A172 (cell line): ENCODE measurements at regions not wholly inside any gene's neighbourhood (a gene's known extent, or its start where the extent isn't known, plus 50 kb on each side); places are given as distances from the start of the nearest gene placed in this dataset.

Experiments
- DNase-seq: peaks from one replicate; pipeline ENCODE4 v3.0.0-alpha.2; 2015; ENCODE audit warnings: low spot score

- DNase-seq, result no peak
These were observed 91.1 kb upstream of the CLMN start for GRCh38 chr14:95410838-95411237.

- DNase-seq, result no peak
These were observed 90.0 kb upstream of the CLMN start for GRCh38 chr14:95409477-95410272.

- no peak for DNase-seq
These were observed 89.2 kb upstream of the CLMN start for GRCh38 chr14:95408731-95409476.

- DNase-seq, result no peak
These were observed 87.6 kb upstream of the CLMN start for GRCh38 chr14:95407354-95407753.

DNA sequence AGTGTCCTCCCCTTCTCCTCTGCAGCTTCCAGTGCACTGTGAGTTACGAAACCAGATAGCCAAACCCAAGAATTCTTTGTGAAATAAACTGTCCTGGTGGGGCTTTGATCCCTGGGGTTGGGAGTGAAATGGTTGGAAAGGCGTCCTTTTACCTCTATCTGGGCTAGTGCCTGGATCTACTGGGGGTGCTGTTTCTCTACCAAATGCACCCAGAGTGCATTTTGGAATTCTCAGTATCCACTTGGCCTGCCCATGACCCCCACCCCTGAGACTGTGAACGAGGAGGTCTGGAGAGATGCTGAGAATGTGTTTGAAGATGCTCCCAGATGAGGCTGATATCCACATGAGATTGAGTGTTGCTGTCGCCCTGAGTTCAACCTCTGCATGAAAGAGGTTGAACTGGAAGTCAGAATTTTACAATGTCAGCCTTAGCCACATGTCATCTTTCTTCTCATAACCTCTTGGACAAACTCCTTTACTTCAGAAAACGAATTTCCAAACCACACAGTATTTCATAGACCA lies 87.1 kb upstream of the CLMN start:
- no peak for DNase-seq

- no peak for DNase-seq
These were observed 84.9 kb upstream of the CLMN start for GRCh38 chr14:95404583-95404982.

DNA sequence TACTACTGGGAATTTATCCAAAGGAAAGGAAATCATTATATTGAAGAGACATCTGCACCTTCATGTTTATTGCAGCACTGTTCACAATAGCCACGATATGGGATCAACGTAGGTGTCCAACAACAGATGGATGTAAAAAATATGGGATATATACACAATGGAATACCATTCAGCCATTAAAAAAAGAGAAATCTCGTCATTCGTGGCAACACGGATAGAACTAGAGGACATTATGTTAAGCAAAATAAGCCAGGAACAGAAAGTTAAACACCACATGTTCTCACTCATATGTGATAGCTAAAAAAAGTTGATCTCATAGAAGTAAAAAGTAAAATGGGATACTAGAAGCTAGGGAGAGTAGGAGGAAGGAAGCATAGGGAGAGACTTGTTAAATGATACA lies 82.9 kb upstream of the CLMN start:
- DNase-seq, result no peak

GRCh38 chr14:95402176-95402575 lies 82.5 kb upstream of the CLMN start:
- DNase-seq, result no peak

DNA sequence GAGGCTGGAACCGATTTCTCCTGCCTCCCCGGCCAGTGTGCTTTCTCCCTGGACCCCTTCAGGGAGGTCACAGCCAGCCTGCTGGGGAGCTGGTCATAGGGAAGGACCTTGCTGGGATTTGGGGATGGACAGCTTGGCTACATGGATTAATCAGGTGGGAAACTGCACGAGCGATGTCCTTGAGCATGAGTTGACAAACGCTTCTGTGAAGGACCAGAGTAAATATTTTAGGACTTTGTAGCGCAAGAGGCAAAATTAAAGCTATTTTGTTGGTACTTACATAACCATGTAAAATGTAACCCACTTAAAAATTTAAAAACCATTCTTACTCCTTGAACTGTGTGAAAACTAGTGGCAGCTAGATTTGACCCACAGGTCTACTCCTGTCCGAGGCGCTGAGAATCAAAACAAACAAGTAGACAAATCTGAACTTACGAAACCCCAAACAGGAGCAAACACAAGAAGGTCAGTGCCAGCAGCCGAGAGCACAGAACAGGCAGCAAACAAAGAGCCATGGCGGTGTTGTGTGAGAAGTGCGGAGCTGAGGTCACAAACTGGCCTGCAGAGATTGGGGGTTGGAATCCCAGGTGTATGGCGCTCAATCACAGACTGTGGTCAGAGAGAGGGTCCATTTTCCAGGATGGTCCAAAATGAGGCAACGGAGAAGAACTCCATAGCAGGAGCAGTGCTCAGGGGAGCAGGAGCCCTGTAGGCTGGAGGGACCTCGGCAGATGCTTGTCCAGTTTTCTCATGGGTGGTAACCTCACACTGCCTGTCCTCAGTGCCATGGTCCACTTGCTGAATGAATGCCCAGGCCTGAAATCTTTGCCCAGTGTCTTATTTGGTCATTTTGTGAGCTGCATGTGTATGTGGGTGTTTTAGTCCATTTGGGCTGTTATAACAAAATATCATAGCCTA lies 79.2 kb upstream of the CLMN start:
- DNase-seq, result no peak

GRCh38 chr14:95397325-95397724 lies 77.6 kb upstream of the CLMN start:
- DNase-seq, result no peak

- no peak for DNase-seq
These were observed 76.5 kb upstream of the CLMN start for GRCh38 chr14:95396221-95396620.

DNA sequence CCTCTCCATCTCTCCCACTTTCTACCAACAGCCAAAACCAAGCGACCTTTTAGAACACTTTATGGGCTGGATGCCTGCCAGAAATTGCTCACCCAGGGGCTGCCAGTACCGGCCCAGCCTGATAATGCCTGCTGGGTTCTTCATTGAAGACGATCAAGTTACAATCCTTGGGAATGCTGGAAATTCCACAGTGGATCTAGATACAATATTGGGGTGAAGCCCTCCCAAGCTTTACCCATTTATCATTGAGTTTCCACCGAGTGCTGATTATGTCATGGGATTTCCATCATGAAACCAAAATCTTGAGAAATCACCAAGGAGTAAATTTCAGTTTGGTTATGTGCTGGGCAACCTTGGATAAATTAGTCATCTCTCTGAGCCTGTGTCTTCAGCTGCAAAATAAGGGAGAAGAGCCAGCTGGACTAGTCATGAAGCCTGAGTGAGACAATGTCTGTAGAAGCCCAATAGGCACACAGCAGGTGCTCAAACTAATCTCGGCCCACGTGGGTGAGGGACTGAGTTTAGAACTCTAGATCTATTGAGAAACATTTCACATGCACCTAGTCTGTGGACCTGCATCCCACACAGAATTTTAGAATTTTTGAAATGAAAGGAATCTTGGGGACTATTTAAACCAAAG lies 75.5 kb upstream of the CLMN start:
- DNase-seq, result no peak

- no peak for DNase-seq
These were observed 74.8 kb upstream of the CLMN start for GRCh38 chr14:95394297-95395097.

GRCh38 chr14:95392841-95393240 lies 73.1 kb upstream of the CLMN start:
- no peak for DNase-seq

DNA sequence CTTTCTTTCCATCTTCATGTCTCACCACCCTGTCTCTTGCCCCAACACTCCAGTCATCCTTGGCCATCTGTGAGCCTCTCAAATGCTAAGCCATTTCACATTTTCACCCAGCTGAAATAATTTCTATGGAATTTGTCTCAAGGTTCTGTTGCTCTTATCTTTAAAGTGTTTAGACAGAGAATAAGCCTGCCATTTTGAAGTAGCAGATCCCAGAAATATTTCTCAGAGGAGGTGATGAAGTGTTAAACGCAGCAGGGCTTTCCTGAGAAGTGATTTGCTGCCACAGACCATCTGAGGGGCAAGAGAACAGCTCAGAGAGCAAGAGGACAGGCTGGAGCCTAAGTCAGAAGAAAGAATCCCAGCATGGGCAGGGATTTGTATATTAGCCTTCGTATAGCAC lies 71.6 kb upstream of the CLMN start:
- no peak for DNase-seq

DNA sequence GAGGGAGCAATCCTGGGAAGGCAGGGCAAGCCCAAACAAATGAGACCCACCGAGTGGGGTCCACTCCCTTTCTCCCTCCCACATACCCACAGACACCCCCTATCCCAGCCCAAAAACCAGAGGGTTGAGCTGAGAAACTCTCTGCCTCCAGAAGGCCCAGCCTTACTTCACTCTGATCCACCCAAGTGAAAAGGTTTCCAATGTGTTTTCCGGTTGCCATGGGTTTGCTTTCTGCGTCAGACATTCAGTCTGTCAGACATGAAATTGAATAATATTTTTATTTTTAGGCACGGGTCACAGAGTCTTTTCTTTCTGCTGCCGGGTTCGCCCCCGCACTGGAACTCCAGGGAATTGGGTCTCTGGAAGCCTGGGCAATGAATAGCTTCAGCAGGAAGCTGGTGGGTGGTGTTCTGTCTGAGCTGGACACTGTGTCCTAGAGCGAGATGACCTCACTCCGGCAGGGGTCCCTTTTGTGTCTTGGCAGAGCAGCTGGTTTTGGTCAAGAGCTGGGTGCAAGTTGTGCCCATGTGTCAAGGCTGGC lies 69.8 kb upstream of the CLMN start:
- no peak for DNase-seq

GRCh38 chr14:95388699-95389098 lies 69.0 kb upstream of the CLMN start:
- DNase-seq, result no peak

DNA sequence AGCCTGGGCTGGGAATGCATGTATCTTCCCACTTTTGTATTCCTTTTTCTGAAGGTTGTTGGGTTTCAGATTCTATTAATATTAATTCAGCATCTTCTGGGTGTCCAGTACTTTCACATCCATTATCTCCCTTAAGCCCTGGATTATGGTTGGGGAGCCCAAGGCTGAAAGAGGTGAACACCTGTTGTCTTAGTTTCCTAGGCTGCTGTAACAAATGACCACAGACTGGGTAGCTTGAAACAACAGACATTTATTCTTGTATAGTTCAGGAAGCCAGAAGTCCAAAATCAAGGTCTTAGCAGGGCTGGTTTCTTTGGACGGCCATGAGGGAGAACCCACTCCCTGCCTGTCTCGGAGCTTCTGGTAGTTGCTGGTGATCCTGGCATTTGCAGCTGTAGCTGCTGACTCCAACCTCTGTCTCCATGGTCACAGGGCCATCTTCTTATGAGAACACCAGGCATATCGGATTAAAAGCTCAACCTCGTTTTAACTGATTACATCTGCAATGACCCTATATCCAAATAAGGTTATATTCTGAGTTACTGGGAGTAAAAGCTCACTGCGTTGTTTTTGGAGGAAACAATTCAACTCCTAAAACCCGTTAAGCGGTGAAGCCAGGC lies 68.2 kb upstream of the CLMN start:
- no peak for DNase-seq

DNA sequence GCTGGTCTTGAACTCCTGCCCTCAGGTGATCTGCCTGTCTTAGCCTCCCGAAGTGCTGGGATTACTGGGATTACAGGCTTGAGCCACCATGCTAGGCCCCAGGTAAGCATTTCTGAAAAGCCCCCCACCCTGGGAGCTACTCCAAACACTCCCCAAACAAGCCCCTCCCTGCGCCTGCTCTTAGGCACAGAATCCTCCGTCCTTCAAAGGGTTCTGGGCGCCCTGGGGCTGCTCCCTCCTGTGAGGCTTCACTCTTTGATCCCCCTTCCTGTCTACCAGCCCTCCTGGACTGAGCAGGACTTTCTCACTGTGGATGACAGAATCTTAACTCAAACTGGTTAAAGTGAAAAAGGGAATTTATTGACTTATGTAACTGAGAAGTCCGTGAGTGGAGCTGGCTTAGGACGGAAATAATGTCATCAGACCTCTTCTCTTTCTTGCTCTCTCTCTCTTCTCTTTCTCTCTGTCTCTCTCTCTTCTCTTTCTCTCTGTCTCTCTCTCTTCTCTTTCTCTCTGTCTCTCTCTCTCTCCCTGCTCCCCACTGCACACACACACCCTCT lies 66.9 kb upstream of the CLMN start:
- no peak for DNase-seq

DNA sequence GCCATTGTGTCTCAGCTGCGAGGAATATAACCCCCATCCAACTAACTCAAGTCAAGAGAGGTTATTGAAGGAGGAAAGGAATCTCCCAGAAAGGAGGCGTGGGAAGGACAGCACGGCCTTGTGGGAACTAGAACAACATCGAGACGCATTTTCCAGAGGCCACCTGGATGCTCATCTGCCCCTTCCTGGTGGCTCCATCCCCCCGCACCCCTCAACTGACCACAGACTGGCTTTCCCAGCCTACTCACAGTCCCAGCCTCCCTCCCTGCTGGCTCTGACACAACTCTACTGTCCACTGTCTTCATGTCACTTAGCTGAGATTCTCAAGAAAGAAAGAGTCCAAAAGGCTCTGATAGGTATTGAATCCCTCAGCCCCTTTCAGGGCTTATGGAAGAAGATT lies 66.0 kb upstream of the CLMN start:
- no peak for DNase-seq
